ENCODE measurements at regions not wholly inside any gene's neighbourhood (a gene's known extent, or its start where the extent isn't known, plus 50 kb on each side); places are given as distances from the start of the nearest gene placed in this dataset.

- DNase-seq: no peak
These were observed 1640.0 kb upstream of the PRR20A start for GRCh38 chr13:55500694-55501093.

GRCh38 chr13:55516610-55517009 is 1624.1 kb upstream of the PRR20A start:
- no peak for DNase-seq

- no peak for DNase-seq
These were observed 1623.4 kb upstream of the PRR20A start for GRCh38 chr13:55517312-55517711.

GRCh38 chr13:55528434-55528833 is 1612.3 kb upstream of the PRR20A start:
- no peak for DNase-seq

- no peak for DNase-seq
These were observed 1606.4 kb upstream of the PRR20A start for GRCh38 chr13:55534306-55534705.

GRCh38 chr13:55538424-55538823 is 1602.3 kb upstream of the PRR20A start:
- no peak for DNase-seq

- no peak for DNase-seq
These were observed 1597.7 kb upstream of the PRR20A start for GRCh38 chr13:55543053-55543452.

GRCh38 chr13:55550624-55551023 is 1590.1 kb upstream of the PRR20A start:
- no peak for DNase-seq

- no peak for DNase-seq
These were observed 1587.0 kb upstream of the PRR20A start for GRCh38 chr13:55553701-55554100.

- no peak for DNase-seq
These were observed 1586.0 kb upstream of the PRR20A start for GRCh38 chr13:55554741-55555140.

GRCh38 chr13:55560331-55560730 is 1580.4 kb upstream of the PRR20A start:
- no peak for DNase-seq

GRCh38 chr13:55563267-55563666 is 1577.5 kb upstream of the PRR20A start:
- DNase-seq: no peak

GRCh38 chr13:55566334-55566733 is 1574.4 kb upstream of the PRR20A start:
- DNase-seq: no peak

- DNase-seq: no peak
These were observed 1573.9 kb upstream of the PRR20A start for GRCh38 chr13:55566779-55567178.

GRCh38 chr13:55567721-55568625 is 1572.7 kb upstream of the PRR20A start:
- DNase-seq: no peak

- no peak for DNase-seq
These were observed 1571.6 kb upstream of the PRR20A start for GRCh38 chr13:55569082-55569481.

GRCh38 chr13:55569514-55569913 is 1571.2 kb upstream of the PRR20A start:
- DNase-seq: no peak

- DNase-seq: no peak
These were observed 1570.3 kb upstream of the PRR20A start for GRCh38 chr13:55570371-55570770.

GRCh38 chr13:55571237-55571867 is 1569.4 kb upstream of the PRR20A start:
- no peak for DNase-seq

- no peak for DNase-seq
These were observed 1568.3 kb upstream of the PRR20A start for GRCh38 chr13:55572408-55572807.

GRCh38 chr13:55572862-55573261 is 1567.9 kb upstream of the PRR20A start:
- no peak for DNase-seq

GRCh38 chr13:55573565-55573964 is 1567.2 kb upstream of the PRR20A start:
- DNase-seq: no peak

GRCh38 chr13:55576389-55576788 is 1564.3 kb upstream of the PRR20A start:
- no peak for DNase-seq

All from inflammatory macrophage (primary cell).